Stimulated activated CD8-positive, alpha-beta memory T cell treated with anti-CD3 and anti-CD28 coated beads, Interleukin-4, amount 100 ng/mL, for 1 hour (primary cell): ENCODE measurements at regions not wholly inside any gene's neighbourhood (a gene's known extent, or its start where the extent isn't known, plus 50 kb on each side); places are given as distances from the start of the nearest gene placed in this dataset.
A peak's percentile ranks its signal among the peaks of the same experiment; 100 is the strongest.

ENCODE experiments used
- DNase-seq, 2 donors: peaks; one replicate each; pipeline ENCODE4 v3.0.0-alpha.2; 2020; ENCODE audit warnings: low read depth in 2 of 2, low spot score in 1 of 2

- DNase-seq = no peak
Observed at GRCh38 chr2:171225989-171226388, 65.3 kb upstream of the TLK1 start.

- no peak for DNase-seq
Observed at GRCh38 chr2:171225302-171225980, 64.7 kb upstream of the TLK1 start.

- no peak for DNase-seq
Observed at GRCh38 chr2:171217330-171217729, 56.6 kb upstream of the TLK1 start.

GRCh38 chr2:171216631-171217030 lies 55.9 kb upstream of the TLK1 start:
- DNase-seq = no peak

GRCh38 chr2:171214093-171214492 lies 53.4 kb upstream of the TLK1 start:
- no peak for DNase-seq

- DNase-seq = peak; percentile 2 to 5
Observed at GRCh38 chr2:171210864-171211431, 50.3 kb upstream of the TLK1 start.
